DND-41 (cell line): ENCODE measurements at regions not wholly inside any gene's neighbourhood (a gene's known extent, or its start where the extent isn't known, plus 50 kb on each side); places are given as distances from the start of the nearest gene placed in this dataset.

Experiments
- EZH2 ChIP-seq: IDR thresholded peaks from 3 replicates; pipeline ENCODE4 v1.6.1; 2012; ENCODE audit warnings: borderline replicate concordance, low read depth, mild to moderate bottlenecking, moderate library complexity, low read length, inconsistent platforms; ENCODE audit not compliant: severe bottlenecking
- TF ChIP-seq, protein P1 (sequence below): IDR thresholded peaks from 2 replicates; pipeline ENCODE4 v1.5.1; 2012; ENCODE audit warnings: borderline replicate concordance, low read length, moderate library complexity, mild to moderate bottlenecking; ENCODE audit not compliant: poor library complexity, severe bottlenecking; ENCODE audit errors: extremely low read depth

DNA sequence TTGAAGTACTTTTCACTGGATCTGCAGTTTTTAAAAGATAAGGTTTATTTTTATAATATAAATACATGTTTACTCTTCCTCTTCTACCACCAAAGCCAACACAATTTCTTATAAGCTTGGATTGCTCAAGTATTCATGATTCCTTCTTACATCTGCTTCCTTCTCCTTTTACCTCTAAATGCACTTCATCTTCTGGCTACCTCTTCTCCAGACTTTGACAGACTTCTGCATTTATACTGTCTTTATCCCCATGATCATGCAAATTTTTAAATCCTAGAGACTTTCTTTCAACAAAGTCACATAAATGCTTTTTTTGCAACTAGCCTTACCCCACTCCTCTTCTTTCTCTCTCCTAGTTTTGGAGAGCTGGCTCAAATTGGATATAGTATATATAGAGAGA lies 142.9 kb downstream of the TFAP2B start:
- TF ChIP-seq, protein P1, sequence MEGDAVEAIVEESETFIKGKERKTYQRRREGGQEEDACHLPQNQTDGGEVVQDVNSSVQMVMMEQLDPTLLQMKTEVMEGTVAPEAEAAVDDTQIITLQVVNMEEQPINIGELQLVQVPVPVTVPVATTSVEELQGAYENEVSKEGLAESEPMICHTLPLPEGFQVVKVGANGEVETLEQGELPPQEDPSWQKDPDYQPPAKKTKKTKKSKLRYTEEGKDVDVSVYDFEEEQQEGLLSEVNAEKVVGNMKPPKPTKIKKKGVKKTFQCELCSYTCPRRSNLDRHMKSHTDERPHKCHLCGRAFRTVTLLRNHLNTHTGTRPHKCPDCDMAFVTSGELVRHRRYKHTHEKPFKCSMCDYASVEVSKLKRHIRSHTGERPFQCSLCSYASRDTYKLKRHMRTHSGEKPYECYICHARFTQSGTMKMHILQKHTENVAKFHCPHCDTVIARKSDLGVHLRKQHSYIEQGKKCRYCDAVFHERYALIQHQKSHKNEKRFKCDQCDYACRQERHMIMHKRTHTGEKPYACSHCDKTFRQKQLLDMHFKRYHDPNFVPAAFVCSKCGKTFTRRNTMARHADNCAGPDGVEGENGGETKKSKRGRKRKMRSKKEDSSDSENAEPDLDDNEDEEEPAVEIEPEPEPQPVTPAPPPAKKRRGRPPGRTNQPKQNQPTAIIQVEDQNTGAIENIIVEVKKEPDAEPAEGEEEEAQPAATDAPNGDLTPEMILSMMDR = no peak
- no peak for TF ChIP-seq EZH2
